Spleen (tissue), 11 donors: ENCODE measurements at regions not wholly inside any gene's neighbourhood (a gene's known extent, or its start where the extent isn't known, plus 50 kb on each side); places are given as distances from the start of the nearest gene placed in this dataset.

ENCODE experiments used
- DNase-seq: peaks from one replicate; pipeline ENCODE4 v3.0.0-alpha.2; 2020
- H3K27ac ChIP-seq, 8 donors: fragments of 200-600 bp; sonication (generic) in 7 of 8; 1 replicate in 4 of 8; 2 replicates in 4 of 8; pipeline versions ENCODE4 v1.5.0 to v1.8.0; 2016 to 2021; ENCODE audit warnings: inconsistent platforms in 4 of 8, mild to moderate bottlenecking in 4 of 8, moderate library complexity in 1 of 8
- H3K27me3 ChIP-seq, 7 donors: fragments of 200-600 bp; sonication (generic) in 6 of 7; replicated peaks in 1 of 7; 1 replicate in 4 of 7; 2 replicates in 3 of 7; pipeline versions ENCODE4 v1.5.0 to v1.8.0; 2016 to 2021; ENCODE audit warnings: inconsistent platforms in 3 of 7, mild to moderate bottlenecking in 1 of 7
- H3K36me3 ChIP-seq, 6 donors: fragments of 200-600 bp; sonication (generic) in 5 of 6; 1 replicate in 4 of 6; 2 replicates in 2 of 6; pipeline versions ENCODE4 v1.5.0 to v1.8.0; 2016 to 2021; ENCODE audit warnings: inconsistent platforms in 2 of 6
- H3K4me1 ChIP-seq, 6 donors: fragments of 200-600 bp; sonication (generic) in 5 of 6; 1 replicate in 3 of 6; 2 replicates in 3 of 6; pipeline versions ENCODE4 v1.5.0 to v1.8.0; 2016 to 2021; ENCODE audit warnings: inconsistent platforms in 3 of 6
- H3K4me3 ChIP-seq, 8 donors: fragments of 200-600 bp; sonication (generic) in 7 of 8; 1 replicate in 4 of 8; 2 replicates in 4 of 8; pipeline versions ENCODE4 v1.5.0 to v1.8.0; 2016 to 2021; ENCODE audit warnings: inconsistent platforms in 4 of 8, mild to moderate bottlenecking in 4 of 8, moderate library complexity in 2 of 8
- H3K9me3 ChIP-seq, 8 donors: fragments of 200-600 bp; sonication (generic) in 7 of 8; 1 replicate in 4 of 8; 2 replicates in 4 of 8; pipeline versions ENCODE4 v1.5.0 to v1.8.0; 2016 to 2021; ENCODE audit warnings: inconsistent platforms in 4 of 8
- POLR2A ChIP-seq, 3 donors: fragments of 450-650 bp; IDR thresholded peaks; one replicate each; pipeline ENCODE4 v1.5.1; 2017; ENCODE audit warnings: antibody characterized with exemption in 3 of 3, mild to moderate bottlenecking in 1 of 3
- POLR2AphosphoS5 ChIP-seq, 3 donors: sonication (generic); formaldehyde crosslinking; IDR thresholded peaks; one replicate each; pipeline ENCODE4 v1.5.1; 2017; ENCODE audit warnings: antibody characterized with exemption in 3 of 3
- WGBS, 5 donors: extraction: QIAGEN DNeasy Blood & Tissue Kit in 3 of 5; methylation state at CpG; one replicate each; pipeline versions ENCODE4 v1.1.5 to v1.1.7; 2013 to 2018; 5-methylcytosine and 5-hydroxymethylcytosine counted together
- intact Hi-C: fragments of 100-400 bp; cut with DNase I; formaldehyde crosslinking; loops from one replicate; pipeline ENCODE4 v1.15.0; 2023; ENCODE audit warnings: low total_unique reads
- TF ChIP-seq, protein P1 (sequence below), 11 experiments: fragments of 200-600 bp in 7 of 11; fragments of 450-650 bp in 4 of 11; sonication (generic) in 4 of 11; IDR thresholded peaks in 8 of 11; conservative IDR thresholded peaks in 3 of 11; 1 replicate in 7 of 11; 2 replicates in 4 of 11; pipeline versions ENCODE4 v1.4.0 to v1.8.0; 2016 to 2021; ENCODE audit warnings: antibody characterized with exemption in 11 of 11, inconsistent platforms in 4 of 11, mild to moderate bottlenecking in 1 of 11
- donor health status: healthy with polysubstance abuse.
- donor health status: DM: no; HTN: no; CAD: no; lungs with moderate emphysema.
- donor health status: DM: no; HTN: no; CAD: no.
- donor health status: Bipolar disorder and iron deficiency.
- donor health status: healthy.
- donor health status: DM: no; HTN: no; CAD: no.
- donor health status: DM: yes; HTN: yes; CAD: no.

DNA sequence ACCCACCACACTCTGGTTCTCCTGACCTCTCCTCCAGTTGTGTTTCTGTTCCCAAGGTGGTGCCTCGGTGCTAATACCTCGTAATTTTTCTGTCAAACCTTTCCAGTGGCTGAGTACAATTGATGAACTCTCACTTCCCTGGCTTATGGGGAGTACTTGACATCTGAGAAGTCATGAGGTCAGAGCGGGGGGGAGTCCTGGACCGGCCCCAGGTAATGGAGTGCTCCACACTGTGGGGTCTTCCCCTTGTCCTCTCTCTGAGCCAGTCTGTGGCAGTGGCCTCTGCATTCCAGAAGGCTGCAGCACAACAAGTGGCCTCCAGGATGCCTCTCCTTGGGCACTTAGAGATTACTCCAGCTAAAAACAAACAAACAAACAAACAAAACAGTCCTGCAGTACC, 122.5 kb upstream of the TRIM2 start:
- no peaks in the 10 kb centered on the region for H3K27me3 ChIP-seq
- no peak overlapping the region for H3K4me3 ChIP-seq
- no peak overlapping the region for H3K27ac ChIP-seq
- no peak for DNase-seq
- TF ChIP-seq, protein P1, sequence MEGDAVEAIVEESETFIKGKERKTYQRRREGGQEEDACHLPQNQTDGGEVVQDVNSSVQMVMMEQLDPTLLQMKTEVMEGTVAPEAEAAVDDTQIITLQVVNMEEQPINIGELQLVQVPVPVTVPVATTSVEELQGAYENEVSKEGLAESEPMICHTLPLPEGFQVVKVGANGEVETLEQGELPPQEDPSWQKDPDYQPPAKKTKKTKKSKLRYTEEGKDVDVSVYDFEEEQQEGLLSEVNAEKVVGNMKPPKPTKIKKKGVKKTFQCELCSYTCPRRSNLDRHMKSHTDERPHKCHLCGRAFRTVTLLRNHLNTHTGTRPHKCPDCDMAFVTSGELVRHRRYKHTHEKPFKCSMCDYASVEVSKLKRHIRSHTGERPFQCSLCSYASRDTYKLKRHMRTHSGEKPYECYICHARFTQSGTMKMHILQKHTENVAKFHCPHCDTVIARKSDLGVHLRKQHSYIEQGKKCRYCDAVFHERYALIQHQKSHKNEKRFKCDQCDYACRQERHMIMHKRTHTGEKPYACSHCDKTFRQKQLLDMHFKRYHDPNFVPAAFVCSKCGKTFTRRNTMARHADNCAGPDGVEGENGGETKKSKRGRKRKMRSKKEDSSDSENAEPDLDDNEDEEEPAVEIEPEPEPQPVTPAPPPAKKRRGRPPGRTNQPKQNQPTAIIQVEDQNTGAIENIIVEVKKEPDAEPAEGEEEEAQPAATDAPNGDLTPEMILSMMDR (IDR thresholded peaks at IDR 0.05 in 8 of 11, conservative IDR thresholded peaks at IDR 0.05 in 3 of 11) = peak in 1 of 11 experiments; percentile 12
- no peak for TF ChIP-seq POLR2AphosphoS5 (IDR thresholded peaks at IDR 0.05)
- no peak for TF ChIP-seq POLR2A (IDR thresholded peaks at IDR 0.05)
- intact Hi-C loops = loop anchor here (2.0 to 10.0 kb wide), 2 partner anchors 147 to 237 kb away; partner anchors contain the start of gene FHDC1
- no peaks in the 10 kb centered on the region for H3K9me3 ChIP-seq
- WGBS, 5 donors = 61 to 90% (median 83%) methylated on average over 4 of the region's 4 CpGs
- H3K36me3 ChIP-seq = no peaks in the 10 kb centered on the region
- H3K4me1 ChIP-seq = peaks cover 19 to 42% (median 29%) of the 10 kb centered on the region in 6 donors

DNA sequence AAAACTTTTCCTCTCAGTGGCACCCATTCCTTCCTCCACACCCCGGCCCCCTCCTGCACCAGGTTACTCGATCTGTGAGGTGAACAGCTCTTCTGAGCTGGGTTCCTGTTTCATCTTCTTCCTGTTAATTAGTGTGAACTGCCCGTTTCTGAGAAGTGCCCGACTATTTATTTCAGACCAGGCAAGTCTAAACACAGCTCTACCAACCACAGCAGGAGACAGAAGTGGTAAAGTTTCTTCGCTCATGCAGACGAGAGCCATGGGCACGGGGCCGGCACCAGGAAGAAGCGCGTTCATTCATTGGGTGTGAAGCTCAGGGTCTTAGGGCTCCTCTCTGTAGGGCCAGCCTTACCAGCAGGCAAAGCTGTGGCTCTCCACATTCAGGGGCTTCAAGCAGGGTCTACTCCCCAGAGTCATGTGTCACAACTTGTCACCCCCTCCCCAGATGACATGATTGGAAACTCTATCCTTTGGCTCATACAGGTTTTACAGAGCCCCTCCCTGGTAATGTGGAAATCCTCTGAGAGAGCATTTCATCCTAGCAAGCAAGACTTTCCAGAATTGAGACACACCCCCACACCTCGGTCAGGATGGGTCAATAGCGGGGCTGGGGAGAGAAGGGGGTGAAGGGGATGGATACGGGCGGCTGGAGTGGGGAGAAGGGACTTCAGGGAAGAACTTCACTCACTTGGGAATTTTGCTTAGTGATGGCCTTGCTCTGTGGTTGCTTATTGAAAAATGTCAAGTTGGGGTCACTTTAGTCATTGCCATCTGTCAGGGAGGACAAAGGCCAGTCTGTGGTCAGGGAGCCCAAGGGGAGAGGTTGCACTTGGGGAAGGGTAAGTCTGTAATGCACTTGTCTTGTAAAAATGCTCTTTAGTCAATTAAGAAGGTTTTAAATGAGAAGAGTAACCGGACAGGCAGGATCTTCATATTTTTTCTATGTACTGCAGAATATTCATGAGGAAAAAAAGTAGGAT, 121.6 kb upstream of the TRIM2 start:
- Histone ChIP-seq H3K27me3 (no peaks in the 10 kb centered on the region), H3K4me3 (no peak overlapping the region), H3K4me1 (peaks cover 19 to 42% (median 29%) of the 10 kb centered on the region in 6 donors), H3K36me3 (no peaks in the 10 kb centered on the region), H3K27ac (peak overlapping the region in 4 of 8 donors; percentile 0 to 47 (median 26)), H3K9me3 (no peaks in the 10 kb centered on the region)
- no peak for DNase-seq
- 43 to 70% (median 52%) methylated on average over 15 of the region's 15 CpGs for WGBS, 5 donors
- intact Hi-C loops = loop anchor here (2.0 to 10.0 kb wide), 2 partner anchors 148 to 238 kb away; partner anchors contain the start of gene FHDC1
- TF ChIP-seq POLR2A (IDR thresholded peaks at IDR 0.05) (no peak), POLR2AphosphoS5 (IDR thresholded peaks at IDR 0.05) (no peak)
- TF ChIP-seq, protein P1 (IDR thresholded peaks at IDR 0.05 in 8 of 11, conservative IDR thresholded peaks at IDR 0.05 in 3 of 11) = no peak

DNA sequence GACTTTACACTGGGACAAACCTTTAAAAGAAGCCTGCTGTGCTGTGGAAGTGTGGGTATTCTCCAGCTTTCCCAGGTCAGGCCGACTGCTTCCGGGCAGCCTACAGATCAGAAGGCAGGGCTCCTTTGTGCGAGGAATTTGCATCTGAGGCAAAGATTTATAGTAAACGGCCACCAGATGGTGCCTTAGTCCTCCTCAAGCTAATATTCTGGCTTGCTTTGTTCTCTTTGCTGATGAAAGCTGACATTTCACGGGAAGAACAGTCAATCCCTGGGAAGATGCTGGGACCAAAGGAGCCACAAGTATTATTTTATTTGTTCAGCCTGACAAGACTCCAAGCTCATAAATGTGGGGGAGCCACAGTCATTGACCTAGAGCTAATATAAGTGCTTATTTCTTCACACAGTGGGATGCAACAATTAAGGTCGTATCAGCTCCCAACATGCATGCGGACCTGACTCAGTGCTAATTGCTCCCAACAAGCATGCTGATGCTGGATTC, 120.7 kb upstream of the TRIM2 start:
- Histone ChIP-seq H3K36me3 (no peaks in the 10 kb centered on the region), H3K9me3 (no peaks in the 10 kb centered on the region), H3K4me1 (peaks cover 19 to 42% (median 29%) of the 10 kb centered on the region in 6 donors), H3K27ac (peak overlapping the region in 2 of 8 donors; percentile 0 to 34), H3K27me3 (no peaks in the 10 kb centered on the region), H3K4me3 (no peak overlapping the region)
- intact Hi-C loops = loop anchor here (2.0 to 10.0 kb wide), 2 partner anchors 149 to 239 kb away; partner anchors contain the start of gene FHDC1
- 18 to 28% (median 22%) methylated on average over 7 of the region's 7 CpGs for WGBS, 5 donors
- TF ChIP-seq, protein P1 (IDR thresholded peaks at IDR 0.05 in 8 of 11, conservative IDR thresholded peaks at IDR 0.05 in 3 of 11) = peak; percentile 17 to 80 (median 65)
- TF ChIP-seq POLR2AphosphoS5 (IDR thresholded peaks at IDR 0.05) (no peak), POLR2A (IDR thresholded peaks at IDR 0.05) (no peak)
- peak; percentile 77 for DNase-seq
